ENCODE measurements at regions not wholly inside any gene's neighbourhood (a gene's known extent, or its start where the extent isn't known, plus 50 kb on each side); places are given as distances from the start of the nearest gene placed in this dataset.

GRCh38 chr17:10927712-10928111 is 89.8 kb upstream of the PIRT start:
- H3K4me3 ChIP-seq: no peak overlapping the region
- H3K36me3 ChIP-seq (ENCODE audit: low read depth): no peaks in the 10 kb centered on the region
- TF ChIP-seq EZH2 (IDR thresholded peaks at IDR 0.05; ENCODE audit: insufficient read depth, poor library complexity, severe bottlenecking) (no peak), EZH2phosphoT487 (IDR thresholded peaks at IDR 0.05; ENCODE audit: insufficient read depth, low read depth) (no peak)
- no peaks in the 10 kb centered on the region for H4K20me1 ChIP-seq (ENCODE audit: insufficient read depth)
- no peak overlapping the region for H3K9ac ChIP-seq
- 35 to 57% methylated on average over 2 of the region's 2 CpGs for WGBS, 2 experiments (ENCODE audit: low coverage in 1 of 2, low lambda C conversion rate in 2 of 2, missing lambda C conversion rate in 2 of 2)
- no peak overlapping the region for H2AFZ ChIP-seq
- no peaks in the 10 kb centered on the region for H3K4me1 ChIP-seq (ENCODE audit: insufficient read depth)
- DNase-seq: no peak
- no peaks in the 10 kb centered on the region for H3F3A ChIP-seq (ENCODE audit: insufficient read depth)
- H3K79me2 ChIP-seq (ENCODE audit: insufficient read depth): no peaks in the 10 kb centered on the region
- no peak overlapping the region for H3K4me2 ChIP-seq (ENCODE audit: unreplicated experiment)
- H3K9me2 ChIP-seq (ENCODE audit: insufficient read depth): no peaks in the 10 kb centered on the region
- in situ Hi-C loops (cut with MboI): no loop called here
- no peak overlapping the region for H3K27ac ChIP-seq
- H3K9me3 ChIP-seq (ENCODE audit: low read depth): no peaks in the 10 kb centered on the region
- no peaks in the 10 kb centered on the region for H3K27me3 ChIP-seq (replicated peaks; ENCODE audit: insufficient read depth)

DNA sequence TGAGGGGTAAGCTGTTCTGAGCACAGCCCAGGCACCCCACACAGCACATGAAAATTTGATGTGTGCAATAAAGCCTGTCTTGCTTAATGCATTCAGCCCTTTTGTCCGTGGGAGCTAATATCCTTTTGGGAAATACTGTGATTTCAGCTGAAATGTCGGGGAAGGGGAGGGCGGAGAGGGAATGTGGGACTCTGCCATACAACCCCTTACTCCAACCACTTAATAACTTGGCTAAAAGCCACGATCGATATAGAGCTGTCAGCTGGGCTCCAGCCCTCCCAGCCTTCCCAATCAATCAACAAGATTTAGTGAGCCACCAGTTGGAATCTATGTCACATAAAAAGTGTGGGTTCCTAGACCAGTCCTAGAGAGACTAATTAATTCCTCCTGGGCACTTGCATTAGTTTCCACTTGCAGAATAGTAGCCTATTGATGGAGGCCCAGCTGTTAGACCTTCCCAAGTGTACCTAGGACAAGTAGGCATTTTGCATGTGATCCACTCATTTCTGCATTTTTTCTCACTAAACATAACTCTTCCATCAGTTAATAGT is 82.7 kb upstream of the PIRT start:
- WGBS, 2 experiments (ENCODE audit: low coverage in 1 of 2, low lambda C conversion rate in 2 of 2, missing lambda C conversion rate in 2 of 2): 10 to 18% methylated on average over 5 of the region's 5 CpGs
- H3K4me2 ChIP-seq (ENCODE audit: unreplicated experiment): no peak overlapping the region
- in situ Hi-C loops (cut with MboI): no loop called here
- no peaks in the 10 kb centered on the region for H3K36me3 ChIP-seq (ENCODE audit: low read depth)
- H3K9me3 ChIP-seq (ENCODE audit: low read depth): no peaks in the 10 kb centered on the region
- H3K79me2 ChIP-seq (ENCODE audit: insufficient read depth): no peaks in the 10 kb centered on the region
- no peak overlapping the region for H3K9ac ChIP-seq
- no peak for DNase-seq
- H4K20me1 ChIP-seq (ENCODE audit: insufficient read depth): no peaks in the 10 kb centered on the region
- no peak overlapping the region for H3K4me3 ChIP-seq
- H3K4me1 ChIP-seq (ENCODE audit: insufficient read depth): no peaks in the 10 kb centered on the region
- no peak for TF ChIP-seq EZH2 (IDR thresholded peaks at IDR 0.05; ENCODE audit: insufficient read depth, poor library complexity, severe bottlenecking)
- no peak for TF ChIP-seq EZH2phosphoT487 (IDR thresholded peaks at IDR 0.05; ENCODE audit: insufficient read depth, low read depth)
- no peaks in the 10 kb centered on the region for H3F3A ChIP-seq (ENCODE audit: insufficient read depth)
- no peaks in the 10 kb centered on the region for H3K9me2 ChIP-seq (ENCODE audit: insufficient read depth)
- H3K27me3 ChIP-seq (replicated peaks; ENCODE audit: insufficient read depth): no peaks in the 10 kb centered on the region
- H3K27ac ChIP-seq: no peak overlapping the region
- no peak overlapping the region for H2AFZ ChIP-seq

- TF ChIP-seq EZH2 (IDR thresholded peaks at IDR 0.05; ENCODE audit: insufficient read depth, poor library complexity, severe bottlenecking) (no peak), EZH2phosphoT487 (IDR thresholded peaks at IDR 0.05; ENCODE audit: insufficient read depth, low read depth) (no peak)
- no peaks in the 10 kb centered on the region for H4K20me1 ChIP-seq (ENCODE audit: insufficient read depth)
- H3K4me1 ChIP-seq (ENCODE audit: insufficient read depth): no peaks in the 10 kb centered on the region
- no peaks in the 10 kb centered on the region for H3K79me2 ChIP-seq (ENCODE audit: insufficient read depth)
- no peaks in the 10 kb centered on the region for H3K27me3 ChIP-seq (replicated peaks; ENCODE audit: insufficient read depth)
- no peak overlapping the region for H3K9ac ChIP-seq
- H3K4me3 ChIP-seq: no peak overlapping the region
- DNase-seq: no peak
- H3K9me2 ChIP-seq (ENCODE audit: insufficient read depth): no peaks in the 10 kb centered on the region
- no peak overlapping the region for H3K27ac ChIP-seq
- H3K9me3 ChIP-seq (ENCODE audit: low read depth): no peaks in the 10 kb centered on the region
- H3K36me3 ChIP-seq (ENCODE audit: low read depth): no peaks in the 10 kb centered on the region
- in situ Hi-C loops (cut with MboI): no loop called here
- no peaks in the 10 kb centered on the region for H3F3A ChIP-seq (ENCODE audit: insufficient read depth)
- H3K4me2 ChIP-seq (ENCODE audit: unreplicated experiment): no peak overlapping the region
- WGBS, 2 experiments (ENCODE audit: low coverage in 1 of 2, low lambda C conversion rate in 2 of 2, missing lambda C conversion rate in 2 of 2): 37 to 43% methylated on average over 7 of the region's 7 CpGs
- no peak overlapping the region for H2AFZ ChIP-seq
These were observed 69.5 kb upstream of the PIRT start for GRCh38 chr17:10907370-10907769.

DNA sequence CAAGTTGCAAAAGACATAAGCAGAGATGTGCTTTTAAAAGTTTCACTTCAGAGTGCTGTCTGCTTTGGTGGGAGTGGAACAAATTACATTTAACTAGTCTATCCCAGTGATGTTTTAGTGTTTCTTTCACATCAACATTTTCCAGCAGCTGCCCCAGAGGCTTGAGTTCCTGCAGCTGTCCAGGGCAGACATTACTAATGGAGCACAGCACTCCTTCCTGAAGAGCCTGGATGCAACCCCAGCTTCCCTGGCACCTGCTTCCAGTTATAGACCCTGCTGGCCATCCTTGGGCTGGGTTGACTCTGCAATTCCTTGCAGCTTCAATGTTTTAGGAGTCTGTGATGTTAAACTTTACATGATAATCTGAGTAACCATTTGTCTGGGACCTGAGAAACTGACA is 61.4 kb upstream of the PIRT start:
- H3K79me2 ChIP-seq (ENCODE audit: insufficient read depth): no peaks in the 10 kb centered on the region
- no peak for DNase-seq
- no peaks in the 10 kb centered on the region for H4K20me1 ChIP-seq (ENCODE audit: insufficient read depth)
- no peaks in the 10 kb centered on the region for H3K4me1 ChIP-seq (ENCODE audit: insufficient read depth)
- TF ChIP-seq EZH2 (IDR thresholded peaks at IDR 0.05; ENCODE audit: insufficient read depth, poor library complexity, severe bottlenecking) (no peak), EZH2phosphoT487 (IDR thresholded peaks at IDR 0.05; ENCODE audit: insufficient read depth, low read depth) (no peak)
- H3K9me3 ChIP-seq (ENCODE audit: low read depth): no peaks in the 10 kb centered on the region
- H3K9ac ChIP-seq: no peak overlapping the region
- in situ Hi-C loops (cut with MboI): loop anchor here (25.0 kb wide), 1 partner anchor 1013 kb away; no protein-coding TSS in a partner anchor
- no peaks in the 10 kb centered on the region for H3K9me2 ChIP-seq (ENCODE audit: insufficient read depth)
- H3K36me3 ChIP-seq (ENCODE audit: low read depth): no peaks in the 10 kb centered on the region
- H3K27ac ChIP-seq: no peak overlapping the region
- H3F3A ChIP-seq (ENCODE audit: insufficient read depth): no peaks in the 10 kb centered on the region
- no peak overlapping the region for H2AFZ ChIP-seq
- no peak overlapping the region for H3K4me3 ChIP-seq
- no peaks in the 10 kb centered on the region for H3K27me3 ChIP-seq (replicated peaks; ENCODE audit: insufficient read depth)
- H3K4me2 ChIP-seq (ENCODE audit: unreplicated experiment): no peak overlapping the region

- Histone ChIP-seq H3K4me1 (ENCODE audit: insufficient read depth) (no peaks in the 10 kb centered on the region), H3K36me3 (ENCODE audit: low read depth) (no peaks in the 10 kb centered on the region), H3F3A (ENCODE audit: insufficient read depth) (no peaks in the 10 kb centered on the region), H2AFZ (no peak overlapping the region), H3K79me2 (ENCODE audit: insufficient read depth) (no peaks in the 10 kb centered on the region), H4K20me1 (ENCODE audit: insufficient read depth) (no peaks in the 10 kb centered on the region), H3K4me3 (no peak overlapping the region), H3K9me3 (ENCODE audit: low read depth) (no peaks in the 10 kb centered on the region), H3K27me3 (replicated peaks; ENCODE audit: insufficient read depth) (no peaks in the 10 kb centered on the region), H3K4me2 (ENCODE audit: unreplicated experiment) (no peak overlapping the region), H3K9ac (no peak overlapping the region), H3K27ac (no peak overlapping the region), H3K9me2 (ENCODE audit: insufficient read depth) (no peaks in the 10 kb centered on the region)
- in situ Hi-C loops (cut with MboI): loop anchor here (25.0 kb wide), 1 partner anchor 1018 kb away; no protein-coding TSS in a partner anchor
- TF ChIP-seq EZH2phosphoT487 (IDR thresholded peaks at IDR 0.05; ENCODE audit: insufficient read depth, low read depth): no peak
- no peak for TF ChIP-seq EZH2 (IDR thresholded peaks at IDR 0.05; ENCODE audit: insufficient read depth, poor library complexity, severe bottlenecking)
- DNase-seq: no peak
- 9 to 15% methylated on average over 2 of the region's 2 CpGs for WGBS, 2 experiments (ENCODE audit: low coverage in 1 of 2, low lambda C conversion rate in 2 of 2, missing lambda C conversion rate in 2 of 2)
These were observed 56.3 kb upstream of the PIRT start for GRCh38 chr17:10894220-10894619.

Measured in GM23248 (cell line).